Endothelial cell (in vitro differentiated cells): ENCODE measurements at regions not wholly inside any gene's neighbourhood (a gene's known extent, or its start where the extent isn't known, plus 50 kb on each side); places are given as distances from the start of the nearest gene placed in this dataset.

ENCODE experiments used
- DNase-seq: peaks from one replicate; pipeline ENCODE4 v3.0.0; 2021; ENCODE audit warnings: low spot score
- H3K27ac Mint-ChIP-seq: one replicate; pipeline ENCODE4 v1.8.0; 2021; ENCODE audit warnings: mixed read lengths, inconsistent platforms; ENCODE audit not compliant: unreplicated experiment
- H3K27me3 Mint-ChIP-seq: one replicate; pipeline ENCODE4 v1.8.0; 2021; ENCODE audit warnings: mild to moderate bottlenecking, moderate library complexity, mixed read lengths, inconsistent platforms; ENCODE audit not compliant: unreplicated experiment
- H3K36me3 Mint-ChIP-seq: one replicate; pipeline ENCODE4 v1.8.0; 2021; ENCODE audit warnings: mild to moderate bottlenecking, low read depth, mixed read lengths, inconsistent platforms; ENCODE audit not compliant: unreplicated experiment
- H3K4me1 Mint-ChIP-seq: one replicate; pipeline ENCODE4 v1.8.0; 2021; ENCODE audit warnings: mild to moderate bottlenecking, mixed read lengths, inconsistent platforms; ENCODE audit not compliant: unreplicated experiment
- H3K4me3 Mint-ChIP-seq: one replicate; pipeline ENCODE4 v1.8.0; 2021; ENCODE audit warnings: mild to moderate bottlenecking, mixed read lengths, inconsistent platforms; ENCODE audit not compliant: unreplicated experiment
- H3K9me3 Mint-ChIP-seq: one replicate; pipeline ENCODE4 v1.8.0; 2021; ENCODE audit warnings: mixed read lengths, inconsistent platforms; ENCODE audit not compliant: unreplicated experiment
- TF ChIP-seq, protein P1 (sequence below): fragments of 200-600 bp; sonication (generic); IDR thresholded peaks from one replicate; pipeline ENCODE4 v1.5.0; 2021; ENCODE audit warnings: antibody characterized with exemption; ENCODE audit not compliant: unreplicated experiment

DNA sequence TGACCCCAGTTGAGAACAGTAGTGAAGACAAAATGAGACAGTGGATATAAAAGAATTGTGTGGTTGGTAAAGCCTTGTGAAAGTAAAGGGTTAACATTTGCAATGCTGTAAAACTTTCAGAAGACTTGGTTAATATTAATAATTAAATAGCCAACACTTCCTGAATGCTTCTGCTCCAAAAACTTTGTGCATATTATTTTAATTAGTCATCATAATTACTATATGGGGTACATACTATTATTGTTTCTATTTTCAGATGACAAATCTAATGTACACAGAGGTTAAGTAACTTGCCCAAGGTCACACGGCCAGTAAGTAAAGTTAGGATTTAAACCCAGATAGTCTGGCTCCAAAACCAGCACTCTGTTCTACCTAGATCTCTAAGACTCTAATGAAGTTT lies 291.3 kb downstream of the OGFRL1 start:
- no peak for DNase-seq
- Mint-ChIP-seq H3K27me3 (peaks cover 2% of the 10 kb centered on the region), H3K4me3 (no peak overlapping the region), H3K4me1 (no peaks in the 10 kb centered on the region), H3K9me3 (no peaks in the 10 kb centered on the region), H3K36me3 (no peaks in the 10 kb centered on the region), H3K27ac (no peak overlapping the region)
- TF ChIP-seq, protein P1, sequence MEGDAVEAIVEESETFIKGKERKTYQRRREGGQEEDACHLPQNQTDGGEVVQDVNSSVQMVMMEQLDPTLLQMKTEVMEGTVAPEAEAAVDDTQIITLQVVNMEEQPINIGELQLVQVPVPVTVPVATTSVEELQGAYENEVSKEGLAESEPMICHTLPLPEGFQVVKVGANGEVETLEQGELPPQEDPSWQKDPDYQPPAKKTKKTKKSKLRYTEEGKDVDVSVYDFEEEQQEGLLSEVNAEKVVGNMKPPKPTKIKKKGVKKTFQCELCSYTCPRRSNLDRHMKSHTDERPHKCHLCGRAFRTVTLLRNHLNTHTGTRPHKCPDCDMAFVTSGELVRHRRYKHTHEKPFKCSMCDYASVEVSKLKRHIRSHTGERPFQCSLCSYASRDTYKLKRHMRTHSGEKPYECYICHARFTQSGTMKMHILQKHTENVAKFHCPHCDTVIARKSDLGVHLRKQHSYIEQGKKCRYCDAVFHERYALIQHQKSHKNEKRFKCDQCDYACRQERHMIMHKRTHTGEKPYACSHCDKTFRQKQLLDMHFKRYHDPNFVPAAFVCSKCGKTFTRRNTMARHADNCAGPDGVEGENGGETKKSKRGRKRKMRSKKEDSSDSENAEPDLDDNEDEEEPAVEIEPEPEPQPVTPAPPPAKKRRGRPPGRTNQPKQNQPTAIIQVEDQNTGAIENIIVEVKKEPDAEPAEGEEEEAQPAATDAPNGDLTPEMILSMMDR, result no peak

DNA sequence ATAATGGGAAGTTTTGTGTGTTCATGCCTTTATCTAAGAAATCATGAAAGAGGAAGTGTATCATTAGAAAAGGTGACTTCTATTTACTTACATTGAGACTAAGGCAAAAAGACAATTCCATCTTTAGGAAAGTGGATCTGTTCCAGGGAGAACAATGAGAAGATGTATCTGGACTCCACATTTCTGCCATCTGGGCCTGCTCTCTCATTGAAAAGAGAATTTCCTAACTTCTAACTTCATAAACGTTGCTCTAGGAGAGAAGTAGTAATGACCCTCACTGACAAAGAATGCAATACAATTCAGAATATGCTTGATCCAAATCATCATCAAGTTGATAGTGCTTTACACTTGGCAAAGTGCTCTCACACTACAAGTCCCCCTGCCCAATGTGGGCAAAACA lies 294.2 kb downstream of the OGFRL1 start:
- Mint-ChIP-seq H3K36me3 (no peaks in the 10 kb centered on the region), H3K4me3 (no peak overlapping the region), H3K27me3 (peaks cover 2% of the 10 kb centered on the region), H3K27ac (no peak overlapping the region), H3K4me1 (no peaks in the 10 kb centered on the region), H3K9me3 (no peaks in the 10 kb centered on the region)
- TF ChIP-seq, protein P1, result no peak
- DNase-seq, result no peak

DNA sequence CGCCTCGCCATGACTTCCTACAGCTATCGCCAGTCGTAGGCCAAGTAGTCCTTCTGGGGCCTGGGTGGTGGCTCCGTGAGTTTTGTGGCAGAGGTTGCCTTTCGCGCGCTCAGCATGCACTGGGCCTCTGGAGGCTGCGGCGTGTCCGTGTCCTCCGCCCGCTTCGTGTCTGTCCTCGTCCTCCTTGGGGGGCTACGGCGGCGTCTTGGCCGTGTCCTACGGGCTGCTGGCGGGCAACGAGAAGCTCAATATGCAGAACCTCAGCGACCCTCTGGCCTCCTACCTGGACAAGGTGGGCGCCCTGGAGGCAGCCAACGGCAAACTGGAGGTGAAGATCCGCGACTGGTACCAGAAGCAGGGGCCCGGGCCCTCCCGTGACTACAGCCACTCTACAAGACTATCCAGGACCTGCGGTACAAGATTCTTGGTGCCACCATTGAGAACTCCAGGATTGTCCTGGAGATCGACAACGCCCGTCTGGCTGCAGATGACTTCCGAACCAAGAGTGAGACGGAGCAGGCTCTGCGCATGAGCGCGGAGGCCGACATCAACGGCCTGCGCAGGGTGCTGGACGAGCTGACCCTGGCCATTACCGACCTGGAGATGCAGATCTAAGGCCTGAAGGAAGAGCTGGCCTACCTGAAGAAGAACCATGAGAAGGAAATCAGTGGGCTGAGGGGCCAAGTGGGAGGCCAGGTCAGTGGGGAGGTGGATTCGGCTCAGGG lies 296.3 kb downstream of the OGFRL1 start:
- H3K36me3 Mint-ChIP-seq, result no peaks in the 10 kb centered on the region
- TF ChIP-seq, protein P1, result no peak

DNA sequence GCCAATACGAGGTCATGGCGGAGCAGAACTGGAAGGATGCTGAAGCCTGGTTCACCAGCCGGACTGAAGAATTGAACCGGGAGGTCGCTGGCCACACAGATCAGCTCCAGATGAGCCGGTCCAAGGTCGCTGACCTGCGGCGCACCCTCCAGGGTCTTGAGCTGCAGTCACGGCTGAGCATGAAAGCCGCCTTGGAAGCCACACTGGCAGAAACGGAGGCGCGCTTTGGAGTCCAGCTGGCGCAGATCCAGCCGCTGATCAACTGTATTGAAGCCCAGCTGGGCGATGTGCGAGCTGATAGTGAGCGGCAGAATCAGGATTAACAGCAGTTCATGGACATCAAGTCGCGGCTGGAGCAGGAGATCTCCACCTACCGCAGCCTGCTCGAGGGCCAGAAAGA lies 296.9 kb downstream of the OGFRL1 start:
- H3K27ac Mint-ChIP-seq, result no peak overlapping the region
- no peak for DNase-seq
- H3K27me3 Mint-ChIP-seq, result peaks cover 2% of the 10 kb centered on the region
- TF ChIP-seq, protein P1, result no peak
- no peaks in the 10 kb centered on the region for H3K36me3 Mint-ChIP-seq
- H3K9me3 Mint-ChIP-seq, result no peaks in the 10 kb centered on the region
- H3K4me3 Mint-ChIP-seq, result no peak overlapping the region
- no peaks in the 10 kb centered on the region for H3K4me1 Mint-ChIP-seq

More for the DNA sequence above, 296.3 kb downstream of the OGFRL1 start:
- Mint-ChIP-seq H3K27ac (no peak overlapping the region), H3K27me3 (peaks cover 2% of the 10 kb centered on the region), H3K4me1 (no peaks in the 10 kb centered on the region), H3K9me3 (no peaks in the 10 kb centered on the region), H3K4me3 (no peak overlapping the region)
- no peak for DNase-seq

DNA sequence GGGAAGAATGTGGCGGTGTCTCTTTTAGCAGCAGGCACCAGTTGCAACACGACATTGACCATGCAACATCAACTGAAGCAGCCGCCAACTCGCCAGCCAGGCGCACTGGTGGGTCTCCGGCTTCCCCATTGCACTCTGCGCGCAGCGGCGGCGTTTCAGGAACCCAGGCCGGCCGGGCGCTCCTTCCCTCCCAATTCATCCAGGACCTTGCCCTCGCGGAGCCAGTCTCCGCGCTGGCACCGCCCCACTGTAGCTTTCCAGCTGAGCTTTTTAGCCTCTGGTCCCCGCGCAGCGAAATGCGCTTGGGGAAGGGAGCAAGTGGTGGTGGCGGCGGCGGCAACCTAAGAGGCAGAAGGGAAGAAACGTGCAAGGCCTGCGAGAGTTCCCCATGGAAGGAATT lies 297.9 kb upstream of the RIMS1 start:
- H3K4me3 Mint-ChIP-seq, result no peak overlapping the region
- H3K27me3 Mint-ChIP-seq, result no peaks in the 10 kb centered on the region
- no peaks in the 10 kb centered on the region for H3K9me3 Mint-ChIP-seq
- H3K36me3 Mint-ChIP-seq, result no peaks in the 10 kb centered on the region
- TF ChIP-seq, protein P1, result no peak
- no peak for DNase-seq
- H3K4me1 Mint-ChIP-seq, result no peaks in the 10 kb centered on the region
- no peak overlapping the region for H3K27ac Mint-ChIP-seq
